ENCODE measurements at regions not wholly inside any gene's neighbourhood (a gene's known extent, or its start where the extent isn't known, plus 50 kb on each side); places are given as distances from the start of the nearest gene placed in this dataset.

GRCh38 chr7:42722716-42723115 lies 189.2 kb downstream of the C7orf25 start:
- DNase-seq (ENCODE audit: low read depth in 1 of 2, low spot score in 2 of 2) (no peak), FAIRE-seq (no peak)

More at GRCh38 chr7:42722716-42723115, 189.2 kb downstream of the C7orf25 start:
- Histone ChIP-seq H3K79me2 (ENCODE audit: control insufficient read depth in 1 of 2, insufficient read depth in 2 of 2, low read length in 2 of 2) (no peaks in the 10 kb centered on the region), H4K8ac (ENCODE audit: extremely low read depth, insufficient read depth, low read length) (no peak overlapping the region), H4K20me1 (replicated peaks in 1 of 2; ENCODE audit: control insufficient read depth in 1 of 2, insufficient read depth in 2 of 2, low read length in 2 of 2) (no peaks in the 10 kb centered on the region), H3K27ac (ENCODE audit: low read depth, low read length) (no peak overlapping the region), H3K9ac (replicated peaks in 1 of 4; ENCODE audit: extremely low read depth in 1 of 4, low read depth in 3 of 4, low read length in 3 of 4) (no peak overlapping the region), H3K4me3 (ENCODE audit: extremely low read depth in 1 of 4, insufficient read depth in 2 of 4, low read depth in 3 of 4, low read length in 4 of 4) (no peak overlapping the region), H2BK5ac (ENCODE audit: low read depth, low read length) (no peak overlapping the region), H2BK15ac (ENCODE audit: low read length) (no peak overlapping the region), H3K79me1 (ENCODE audit: low read depth, low read length) (no peaks in the 10 kb centered on the region), H2AK5ac (ENCODE audit: low read depth, low read length) (no peak overlapping the region), H2BK12ac (ENCODE audit: low read depth, low read length) (no peak overlapping the region; the same call in 1 of the 2 replicates), H3K4me2 (ENCODE audit: insufficient read depth in 1 of 2, low read depth in 2 of 2, low read length in 2 of 2) (no peak overlapping the region), H3K18ac (ENCODE audit: extremely low read depth, low read length) (no peak overlapping the region), H3K14ac (ENCODE audit: insufficient read length) (no peak overlapping the region), H3K56ac (replicated peaks; ENCODE audit: insufficient read length, low read depth, low read length) (no peak overlapping the region), H2BK20ac (ENCODE audit: low read length) (no peak overlapping the region), H3K9me3 (ENCODE audit: insufficient read depth in 2 of 2, low read depth in 1 of 2, low read length in 1 of 2) (no peaks in the 10 kb centered on the region; a peak in 1 of 4 replicates), H3K23me2 (ENCODE audit: low read depth, low read length) (no peaks in the 10 kb centered on the region), H4K91ac (replicated peaks; ENCODE audit: insufficient read length, low read length) (no peak overlapping the region), H3K27me3 (replicated peaks in 1 of 4; ENCODE audit: control insufficient read depth in 3 of 4, extremely low read depth in 1 of 4, insufficient read depth in 3 of 4, low read length in 3 of 4) (no peaks in the 10 kb centered on the region), H2BK120ac (replicated peaks; ENCODE audit: low read depth, low read length) (no peak overlapping the region), H2AFZ (ENCODE audit: low read length) (no peak overlapping the region), H3K4ac (replicated peaks; ENCODE audit: insufficient read length, low read depth, low read length) (no peak overlapping the region), H4K5ac (ENCODE audit: insufficient read length, low read depth, low read length) (no peak overlapping the region), H3K4me1 (replicated peaks in 1 of 4; ENCODE audit: control insufficient read depth in 3 of 4, insufficient read depth in 4 of 4, low read length in 3 of 4) (no peaks in the 10 kb centered on the region; a peak in 1 of 7 replicates), H3K23ac (ENCODE audit: insufficient read length) (no peak overlapping the region), H3K36me3 (ENCODE audit: control insufficient read depth in 2 of 4, insufficient read depth in 4 of 4, low read length in 3 of 4) (no peaks in the 10 kb centered on the region)
- ChIA-PET CTCF (ENCODE audit: partially characterized antibody) (interaction anchor here (0.8 to 3.8 kb wide), 7 partner anchors 14 to 780 kb away, joined by 3 to 31 read pairs (median 4); no protein-coding TSS in a partner anchor), POLR2A (ENCODE audit: partially characterized antibody) (no interaction called here)
- 96% methylated on average over 3 of the region's 3 CpGs; no CpG with 5 or more reads in 1 of the 2 experiments for WGBS, 2 experiments (ENCODE audit: extremely low coverage in 1 of 2, insufficient coverage in 1 of 2, insufficient read length in 1 of 2, insufficient replicate concordance in 2 of 2, low coverage in 1 of 2, low lambda C conversion rate in 2 of 2, missing lambda C conversion rate in 1 of 2)
- TF ChIP-seq MAFK (IDR thresholded peaks at IDR 0.05; ENCODE audit: low read depth, low read length) (no peak), HDAC6 (IDR thresholded peaks at IDR 0.05; ENCODE audit: low read depth, low read length) (no peak), POLR2AphosphoS5 (IDR thresholded peaks at IDR 0.05; ENCODE audit: low read depth, low read length) (no peak), RAD21 (IDR thresholded peaks at IDR 0.05 in 1 of 2, conservative IDR thresholded peaks at IDR 0.05 in 1 of 2; ENCODE audit: low read depth in 2 of 2, low read length in 2 of 2) (peak; percentile 20 to 32; a peak in 3 of 4 replicates)

Data from H1 (cell line).